HG03354 (cell line): ENCODE measurements at regions not wholly inside any gene's neighbourhood (a gene's known extent, or its start where the extent isn't known, plus 50 kb on each side); places are given as distances from the start of the nearest gene placed in this dataset.
"Not testable (repeated sequence)": the region's sequence is repeated elsewhere in the genome, so short reads cannot be mapped to it uniquely, and the experiment has no call there.

Source experiments
- ATAC-seq: cut with Tn5 transposase; IDR thresholded peaks from one replicate; pipeline ENCODE4 v1.9.1; 2021; ENCODE audit warnings: mild to moderate bottlenecking; ENCODE audit not compliant: unreplicated experiment, poor library complexity, severe bottlenecking

DNA sequence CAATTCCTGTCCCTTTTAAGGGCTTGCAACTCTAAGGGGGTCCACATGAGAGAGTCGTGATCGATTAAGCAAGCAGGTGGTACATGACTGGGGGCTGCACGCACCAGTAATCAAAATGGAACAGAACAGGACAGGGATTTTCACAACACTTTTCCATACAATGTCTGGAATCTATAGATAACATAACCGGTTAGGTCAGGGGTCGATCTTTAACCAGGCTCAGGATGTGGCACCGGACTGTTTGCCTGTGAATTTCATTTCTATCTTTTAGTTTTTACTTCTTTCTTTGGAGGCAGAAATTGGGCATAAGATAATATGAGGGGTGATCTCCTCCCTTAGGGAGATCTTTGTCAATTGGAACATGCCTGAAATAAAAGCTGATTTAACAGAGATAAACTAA is 370.1 kb downstream of the IPMK start:
- ATAC-seq, result no peak

DNA sequence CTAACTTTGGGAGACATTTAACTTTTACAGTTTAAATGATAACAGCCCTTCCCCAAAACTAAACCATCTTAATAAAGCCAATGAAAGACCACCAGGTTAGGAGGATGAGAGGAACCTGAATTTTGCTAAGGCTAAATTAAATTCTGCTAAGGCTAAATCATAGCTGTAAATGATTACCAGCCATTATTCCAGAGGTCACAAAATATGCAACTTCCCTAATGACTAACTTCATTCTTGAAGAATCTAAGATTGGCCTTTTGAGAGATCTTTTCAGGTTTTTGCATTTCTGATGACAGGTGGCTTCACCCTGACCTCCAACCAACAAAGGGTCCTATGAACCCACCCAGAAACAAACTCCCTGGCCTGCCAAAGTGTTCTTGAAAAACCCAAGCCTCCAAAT is 373.3 kb downstream of the IPMK start:
- no peak for ATAC-seq

GRCh38 chr10:57891201-57892006 is 376.3 kb downstream of the IPMK start:
- ATAC-seq, result no peak

GRCh38 chr10:57890691-57891090 is 377.0 kb downstream of the IPMK start:
- ATAC-seq, result no peak

DNA sequence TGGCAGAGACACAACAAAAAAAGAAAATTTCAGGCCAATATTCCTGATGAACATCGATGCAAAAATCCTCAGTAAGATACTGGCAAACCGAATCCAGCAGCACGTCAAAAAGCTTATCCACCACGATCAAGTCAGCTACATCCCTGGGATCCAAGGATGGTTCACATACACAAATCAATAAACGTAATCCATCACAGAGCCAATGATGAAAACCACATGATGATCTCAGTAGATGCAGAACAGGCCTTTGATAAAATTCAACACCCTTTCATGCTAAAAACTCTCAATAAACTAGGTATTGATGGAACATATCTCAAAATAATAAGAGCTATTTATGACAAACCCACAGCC is 382.1 kb downstream of the IPMK start:
- ATAC-seq, result not testable (repeated sequence)

- ATAC-seq, result no peak
These were observed 382.6 kb downstream of the IPMK start for GRCh38 chr10:57884965-57885617.

- ATAC-seq, result no peak
These were observed 383.3 kb downstream of the IPMK start for GRCh38 chr10:57884407-57884806.

DNA sequence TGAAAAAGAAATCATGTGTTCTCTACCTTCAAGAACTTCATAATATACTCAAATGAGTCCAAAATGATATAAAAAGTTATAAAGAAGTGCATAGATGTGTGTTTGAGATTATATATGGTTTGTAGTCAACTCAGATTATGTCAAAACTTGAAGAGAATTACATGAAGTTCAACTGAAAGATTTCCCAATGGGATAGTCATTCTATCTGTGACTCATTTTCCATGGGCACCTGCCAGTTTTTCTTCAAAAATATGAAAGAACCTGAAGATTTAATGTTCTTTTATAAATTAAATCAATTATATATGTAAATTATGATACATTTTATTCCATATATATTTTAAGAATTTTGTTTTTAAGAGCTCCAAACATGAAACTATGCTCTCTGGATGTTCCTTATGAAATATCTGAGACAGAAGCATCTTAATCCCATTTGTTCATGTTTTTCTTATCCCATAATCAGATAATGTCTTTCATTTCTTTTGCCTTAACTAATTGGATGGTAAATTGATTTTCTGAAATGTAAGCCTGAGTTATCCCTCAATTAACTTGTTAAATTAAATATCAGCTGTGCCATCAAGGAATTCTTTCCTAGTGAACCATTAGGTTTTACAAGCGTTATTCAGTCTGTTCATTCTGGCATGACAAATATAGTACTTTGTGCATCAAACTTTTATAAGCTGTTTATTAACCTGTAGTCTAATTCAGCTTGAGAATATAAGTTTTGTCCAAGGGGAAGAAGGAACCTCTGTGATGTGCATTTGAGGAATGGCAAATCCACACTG is 387.1 kb downstream of the IPMK start:
- no peak for ATAC-seq

DNA sequence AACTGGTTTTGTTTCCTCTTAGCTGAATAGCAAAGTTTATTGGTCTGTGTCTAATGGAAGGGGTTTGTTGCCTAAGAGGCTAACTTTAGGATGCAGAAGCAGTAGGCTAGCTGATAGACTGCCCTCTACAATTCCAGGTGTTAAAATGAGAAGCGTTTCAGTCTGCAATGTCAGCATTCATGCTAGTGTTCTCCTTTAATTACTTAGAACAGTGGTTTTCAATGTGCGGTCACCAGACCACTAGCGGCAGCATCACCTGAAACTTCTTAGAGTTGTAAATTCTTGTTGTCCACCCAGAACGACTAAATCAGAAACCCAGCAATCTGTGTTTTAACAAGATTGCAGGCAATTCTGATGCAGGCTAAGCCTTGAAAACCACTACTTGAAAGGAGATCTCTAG is 392.9 kb downstream of the IPMK start:
- no peak for ATAC-seq

DNA sequence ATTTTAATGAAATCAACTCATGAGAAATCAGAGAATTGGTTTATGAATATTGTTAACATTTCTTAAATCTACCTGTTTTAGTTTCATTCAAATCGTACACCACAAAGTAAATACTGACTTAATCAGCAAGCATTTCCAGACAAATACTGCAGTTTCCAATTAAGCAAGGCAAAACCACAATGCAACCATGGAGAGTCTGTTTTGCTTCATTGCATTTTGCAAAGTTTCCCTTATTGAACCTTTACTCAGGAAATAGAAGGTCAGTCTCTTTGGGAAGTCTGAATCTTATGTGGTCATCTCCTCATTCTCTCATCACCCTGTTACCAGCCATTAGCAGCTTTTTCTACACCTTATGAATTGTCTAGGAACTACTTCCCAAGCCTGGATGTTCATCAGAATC is 400.5 kb downstream of the IPMK start:
- ATAC-seq, result no peak

DNA sequence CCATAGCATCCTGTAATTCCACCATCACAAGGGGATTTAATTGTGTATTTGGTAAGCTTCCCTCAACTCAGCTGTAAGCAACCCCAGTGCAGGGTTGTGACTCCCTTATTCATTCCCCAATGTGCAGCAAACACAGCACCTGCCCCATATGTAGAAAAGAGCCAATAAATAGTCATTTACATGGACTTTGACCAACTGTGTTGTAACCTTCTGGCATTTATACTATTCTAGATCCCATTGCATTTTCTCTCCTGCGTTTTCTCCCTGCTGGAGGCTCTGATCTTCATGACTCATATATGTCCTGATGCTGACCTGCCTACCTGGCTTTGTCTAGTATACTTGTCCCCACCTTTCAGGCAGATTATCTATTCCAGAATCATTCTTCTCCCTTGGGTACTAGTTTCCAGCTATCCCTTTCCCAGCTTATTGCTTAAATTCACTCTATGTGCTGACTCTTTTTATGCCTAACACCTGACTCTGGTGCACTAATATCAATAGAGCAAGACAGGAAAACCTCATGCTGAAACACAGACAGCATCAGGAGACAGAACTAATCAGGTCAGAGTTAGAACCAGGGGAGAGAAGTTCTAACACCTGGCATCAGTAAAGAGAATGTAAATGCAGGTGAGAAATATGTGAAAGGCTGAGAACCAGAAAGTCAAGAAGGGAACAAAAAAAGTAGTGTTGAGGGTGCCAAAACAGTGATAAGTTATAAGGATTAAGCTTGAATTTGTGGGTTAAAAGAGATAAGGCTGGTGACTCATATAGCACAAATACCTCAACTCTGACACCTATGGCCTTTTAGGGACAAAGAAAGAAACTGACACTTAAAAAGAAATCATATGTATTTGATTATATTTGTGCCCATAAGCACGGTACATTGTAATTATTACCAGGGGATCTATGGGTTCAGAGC is 402.7 kb downstream of the IPMK start:
- no peak for ATAC-seq

GRCh38 chr10:57849691-57850357 is 417.9 kb downstream of the IPMK start:
- ATAC-seq, result no peak

GRCh38 chr10:57846307-57847065 is 421.2 kb downstream of the IPMK start:
- no peak for ATAC-seq

DNA sequence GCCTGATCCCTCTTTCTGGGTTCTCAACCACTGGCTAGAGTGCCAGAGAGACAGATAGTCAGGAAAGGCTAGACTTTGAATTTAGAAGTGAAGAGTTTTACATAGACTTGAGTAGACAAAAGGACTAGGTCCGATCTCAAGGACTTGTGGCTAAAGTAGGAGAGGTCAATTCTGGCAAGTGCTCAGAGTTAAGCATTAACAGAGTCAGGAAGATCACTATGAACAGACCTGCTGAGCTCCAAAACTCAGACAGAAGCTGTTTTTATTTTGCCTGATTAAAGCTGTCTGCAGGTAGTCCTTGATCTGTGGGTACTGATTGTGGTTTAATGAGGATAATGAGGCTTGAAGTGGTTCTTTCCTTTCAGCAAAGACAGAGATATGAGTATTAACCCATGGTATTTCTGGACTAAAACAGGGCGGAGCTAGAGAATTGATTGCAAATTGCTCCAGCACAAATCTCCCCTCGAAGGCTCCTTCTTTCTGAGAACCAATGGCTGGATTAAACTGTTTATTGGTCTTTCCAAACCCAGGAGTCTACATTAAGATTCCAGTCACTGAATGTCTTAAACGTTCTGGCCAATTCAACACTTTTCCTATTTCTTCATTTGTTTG is 423.2 kb downstream of the IPMK start:
- ATAC-seq, result no peak

DNA sequence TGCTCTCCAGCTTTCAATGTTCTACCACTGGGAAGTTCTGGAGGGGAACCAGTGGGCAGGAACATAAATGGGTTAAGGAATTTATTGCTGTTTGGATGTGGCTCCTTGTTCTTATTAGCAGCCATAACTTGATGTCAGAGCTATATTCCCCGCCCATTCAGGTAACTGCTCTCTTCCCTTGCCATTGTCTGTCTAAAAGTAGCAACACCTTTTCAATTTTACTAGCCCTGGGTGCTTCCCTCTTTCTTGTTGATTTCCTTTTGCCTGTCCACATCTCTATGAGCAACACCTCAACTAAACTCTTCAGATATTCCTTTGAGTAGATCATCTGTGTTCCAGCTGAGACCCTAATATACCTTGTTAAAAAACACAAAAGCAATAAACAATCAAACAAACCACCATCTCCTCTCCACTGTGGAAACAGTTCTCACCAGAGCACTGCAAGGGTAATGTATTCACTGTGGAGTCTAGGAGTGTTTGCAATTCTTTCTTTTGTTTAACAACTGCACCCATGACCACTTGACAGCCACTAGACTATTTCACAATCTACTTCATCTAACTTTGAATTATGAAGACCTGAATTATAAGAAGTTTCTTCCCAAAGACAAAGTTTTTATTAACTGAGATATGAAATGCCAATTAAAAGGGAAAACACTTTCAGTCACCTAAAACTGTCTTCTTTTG is 436.7 kb downstream of the IPMK start:
- no peak for ATAC-seq

GRCh38 chr10:57825015-57825414 is 442.7 kb downstream of the IPMK start:
- no peak for ATAC-seq

DNA sequence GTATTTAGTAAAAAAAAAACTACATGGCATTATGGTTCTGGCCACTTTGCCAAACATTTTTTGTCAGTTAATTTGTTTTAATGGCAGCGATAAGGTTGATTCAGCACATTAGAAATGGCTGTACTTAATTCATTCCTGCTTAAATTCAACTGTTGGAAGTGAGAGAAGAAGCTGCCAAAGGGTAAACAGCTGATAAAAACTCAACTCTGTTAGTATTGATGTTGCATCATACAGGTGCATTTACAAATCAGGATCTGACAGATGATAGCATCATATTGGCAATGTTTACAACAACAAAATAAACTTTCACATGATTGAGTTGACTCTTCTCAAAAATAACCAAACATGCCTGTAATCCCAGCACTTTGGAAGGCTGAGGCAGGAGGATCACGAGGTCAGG is 444.3 kb downstream of the IPMK start:
- ATAC-seq, result no peak

DNA sequence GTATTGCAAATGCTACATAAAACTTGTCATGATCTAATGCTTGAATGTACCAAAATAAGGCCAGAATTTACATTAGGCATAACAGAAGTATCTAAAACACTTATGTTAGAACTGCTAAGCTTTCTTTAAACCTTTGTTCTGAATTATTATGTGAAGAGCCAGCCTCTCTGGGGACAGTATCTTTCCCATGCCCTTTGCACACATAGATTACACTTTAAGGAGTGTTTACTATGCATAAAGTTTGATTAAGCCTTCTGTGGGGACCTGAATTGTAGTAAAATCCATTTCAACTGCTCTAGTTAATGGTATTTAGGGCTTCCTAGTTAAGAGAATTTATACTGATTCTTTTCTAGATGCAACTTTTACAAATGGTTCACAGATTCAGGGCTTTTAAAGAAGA is 444.7 kb downstream of the IPMK start:
- ATAC-seq, result no peak
